ENCODE measurements at regions not wholly inside any gene's neighbourhood (a gene's known extent, or its start where the extent isn't known, plus 50 kb on each side); places are given as distances from the start of the nearest gene placed in this dataset.

- Mint-ChIP-seq H3K4me1 (peaks cover 9% of the 10 kb centered on the region), H3K27ac (no peak overlapping the region), H3K27me3 (ENCODE audit: insufficient read depth, low read depth, poor library complexity) (peaks cover 5% of the 10 kb centered on the region), H3K9me3 (peaks cover 14% of the 10 kb centered on the region; the same call in 2 of the 3 replicates), H3K4me3 (no peak overlapping the region), H3K36me3 (ENCODE audit: low read depth) (peaks cover 13% of the 10 kb centered on the region)
- no peaks in the 10 kb centered on the region for H3K9me2 ChIP-seq (ENCODE audit: insufficient read depth)
- no peaks in the 10 kb centered on the region for H3K79me2 ChIP-seq (replicated peaks; ENCODE audit: insufficient read depth)
- no peak overlapping the region for H2AFZ ChIP-seq
- H4K20me1 ChIP-seq (replicated peaks; ENCODE audit: insufficient read depth), result no peaks in the 10 kb centered on the region
- H3K4me1 ChIP-seq (ENCODE audit: insufficient read depth), result peaks cover 9% of the 10 kb centered on the region; the same call in 1 of the 2 replicates
- no peaks in the 10 kb centered on the region for H3F3A ChIP-seq (replicated peaks; ENCODE audit: low read depth)
- TF ChIP-seq EZH2phosphoT487 (IDR thresholded peaks at IDR 0.05; ENCODE audit: unreplicated experiment), result no peak
- TF ChIP-seq, protein P1, sequence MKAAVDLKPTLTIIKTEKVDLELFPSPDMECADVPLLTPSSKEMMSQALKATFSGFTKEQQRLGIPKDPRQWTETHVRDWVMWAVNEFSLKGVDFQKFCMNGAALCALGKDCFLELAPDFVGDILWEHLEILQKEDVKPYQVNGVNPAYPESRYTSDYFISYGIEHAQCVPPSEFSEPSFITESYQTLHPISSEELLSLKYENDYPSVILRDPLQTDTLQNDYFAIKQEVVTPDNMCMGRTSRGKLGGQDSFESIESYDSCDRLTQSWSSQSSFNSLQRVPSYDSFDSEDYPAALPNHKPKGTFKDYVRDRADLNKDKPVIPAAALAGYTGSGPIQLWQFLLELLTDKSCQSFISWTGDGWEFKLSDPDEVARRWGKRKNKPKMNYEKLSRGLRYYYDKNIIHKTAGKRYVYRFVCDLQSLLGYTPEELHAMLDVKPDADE (IDR thresholded peaks at IDR 0.05), result no peak
- no peak for TF ChIP-seq CREB1 (CRISPR knock-in tag; IDR thresholded peaks at IDR 0.05; ENCODE audit: low read depth)
- TF ChIP-seq, protein P2, sequence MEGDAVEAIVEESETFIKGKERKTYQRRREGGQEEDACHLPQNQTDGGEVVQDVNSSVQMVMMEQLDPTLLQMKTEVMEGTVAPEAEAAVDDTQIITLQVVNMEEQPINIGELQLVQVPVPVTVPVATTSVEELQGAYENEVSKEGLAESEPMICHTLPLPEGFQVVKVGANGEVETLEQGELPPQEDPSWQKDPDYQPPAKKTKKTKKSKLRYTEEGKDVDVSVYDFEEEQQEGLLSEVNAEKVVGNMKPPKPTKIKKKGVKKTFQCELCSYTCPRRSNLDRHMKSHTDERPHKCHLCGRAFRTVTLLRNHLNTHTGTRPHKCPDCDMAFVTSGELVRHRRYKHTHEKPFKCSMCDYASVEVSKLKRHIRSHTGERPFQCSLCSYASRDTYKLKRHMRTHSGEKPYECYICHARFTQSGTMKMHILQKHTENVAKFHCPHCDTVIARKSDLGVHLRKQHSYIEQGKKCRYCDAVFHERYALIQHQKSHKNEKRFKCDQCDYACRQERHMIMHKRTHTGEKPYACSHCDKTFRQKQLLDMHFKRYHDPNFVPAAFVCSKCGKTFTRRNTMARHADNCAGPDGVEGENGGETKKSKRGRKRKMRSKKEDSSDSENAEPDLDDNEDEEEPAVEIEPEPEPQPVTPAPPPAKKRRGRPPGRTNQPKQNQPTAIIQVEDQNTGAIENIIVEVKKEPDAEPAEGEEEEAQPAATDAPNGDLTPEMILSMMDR (conservative IDR thresholded peaks at IDR 0.05; ENCODE audit: low read depth in 2 of 2), result no peak
- TF ChIP-seq JUNB (IDR thresholded peaks at IDR 0.05; ENCODE audit: unreplicated experiment), result no peak
- no peaks in the 10 kb centered on the region for H3K27me3 ChIP-seq (ENCODE audit: insufficient read depth)
- ATAC-seq (no peak), DNase-seq (ENCODE audit: low spot score) (no peak)
- H3K36me3 ChIP-seq (ENCODE audit: insufficient read depth), result no peaks in the 10 kb centered on the region
- H3K27ac ChIP-seq (ENCODE audit: low read depth), result no peak overlapping the region
- H3K4me3 ChIP-seq, result no peak overlapping the region
- no peak overlapping the region for H3K4me2 ChIP-seq
These were observed 78.7 kb upstream of the SLC25A26 start for GRCh38 chr3:66142079-66142478.

- Histone ChIP-seq H3K79me2 (replicated peaks; ENCODE audit: insufficient read depth) (no peaks in the 10 kb centered on the region), H3K27ac (ENCODE audit: low read depth) (no peak overlapping the region), H3K4me1 (ENCODE audit: insufficient read depth) (peaks cover 18% of the 10 kb centered on the region), H2AFZ (no peak overlapping the region), H4K20me1 (replicated peaks; ENCODE audit: insufficient read depth) (no peaks in the 10 kb centered on the region), H3K4me2 (no peak overlapping the region), H3K9me2 (ENCODE audit: insufficient read depth) (no peaks in the 10 kb centered on the region), H3F3A (replicated peaks; ENCODE audit: low read depth) (no peaks in the 10 kb centered on the region), H3K27me3 (ENCODE audit: insufficient read depth) (no peaks in the 10 kb centered on the region), H3K4me3 (no peak overlapping the region), H3K36me3 (ENCODE audit: insufficient read depth) (no peaks in the 10 kb centered on the region)
- DNase-seq (ENCODE audit: low spot score) (no peak), ATAC-seq (no peak)
- peaks cover 14% of the 10 kb centered on the region; the same call in 2 of the 3 replicates for H3K9me3 Mint-ChIP-seq
- H3K27me3 Mint-ChIP-seq (ENCODE audit: insufficient read depth, low read depth, poor library complexity), result peaks cover 5% of the 10 kb centered on the region
- H3K4me3 Mint-ChIP-seq, result no peak overlapping the region
- no peak overlapping the region for H3K27ac Mint-ChIP-seq
- H3K4me1 Mint-ChIP-seq, result peaks cover 16% of the 10 kb centered on the region
- H3K36me3 Mint-ChIP-seq (ENCODE audit: low read depth), result peaks cover 13% of the 10 kb centered on the region
- TF ChIP-seq ZNF114 (CRISPR knock-in tag; IDR thresholded peaks at IDR 0.05), result no peak
- TF ChIP-seq, protein P2 (conservative IDR thresholded peaks at IDR 0.05; ENCODE audit: low read depth in 2 of 2), result no peak
- TF ChIP-seq STAT1 (IDR thresholded peaks at IDR 0.05; ENCODE audit: unreplicated experiment), result no peak
- no peak for TF ChIP-seq CREB1 (CRISPR knock-in tag; IDR thresholded peaks at IDR 0.05; ENCODE audit: low read depth)
- no peak for TF ChIP-seq EZH2phosphoT487 (IDR thresholded peaks at IDR 0.05; ENCODE audit: unreplicated experiment)
- TF ChIP-seq, protein P1 (IDR thresholded peaks at IDR 0.05), result no peak
- no peak for TF ChIP-seq NANOG (IDR thresholded peaks at IDR 0.05; ENCODE audit: borderline replicate concordance)
- TF ChIP-seq JUNB (IDR thresholded peaks at IDR 0.05; ENCODE audit: unreplicated experiment), result no peak
- no peak for TF ChIP-seq ZNF331 (CRISPR knock-in tag; IDR thresholded peaks at IDR 0.05; ENCODE audit: low read depth)
- no peak for TF ChIP-seq EZH2 (IDR thresholded peaks at IDR 0.05; ENCODE audit: low read depth, unreplicated experiment)
- TF ChIP-seq POLR2AphosphoS5 (IDR thresholded peaks at IDR 0.05; ENCODE audit: low read depth), result no peak
- TF ChIP-seq, protein P3, sequence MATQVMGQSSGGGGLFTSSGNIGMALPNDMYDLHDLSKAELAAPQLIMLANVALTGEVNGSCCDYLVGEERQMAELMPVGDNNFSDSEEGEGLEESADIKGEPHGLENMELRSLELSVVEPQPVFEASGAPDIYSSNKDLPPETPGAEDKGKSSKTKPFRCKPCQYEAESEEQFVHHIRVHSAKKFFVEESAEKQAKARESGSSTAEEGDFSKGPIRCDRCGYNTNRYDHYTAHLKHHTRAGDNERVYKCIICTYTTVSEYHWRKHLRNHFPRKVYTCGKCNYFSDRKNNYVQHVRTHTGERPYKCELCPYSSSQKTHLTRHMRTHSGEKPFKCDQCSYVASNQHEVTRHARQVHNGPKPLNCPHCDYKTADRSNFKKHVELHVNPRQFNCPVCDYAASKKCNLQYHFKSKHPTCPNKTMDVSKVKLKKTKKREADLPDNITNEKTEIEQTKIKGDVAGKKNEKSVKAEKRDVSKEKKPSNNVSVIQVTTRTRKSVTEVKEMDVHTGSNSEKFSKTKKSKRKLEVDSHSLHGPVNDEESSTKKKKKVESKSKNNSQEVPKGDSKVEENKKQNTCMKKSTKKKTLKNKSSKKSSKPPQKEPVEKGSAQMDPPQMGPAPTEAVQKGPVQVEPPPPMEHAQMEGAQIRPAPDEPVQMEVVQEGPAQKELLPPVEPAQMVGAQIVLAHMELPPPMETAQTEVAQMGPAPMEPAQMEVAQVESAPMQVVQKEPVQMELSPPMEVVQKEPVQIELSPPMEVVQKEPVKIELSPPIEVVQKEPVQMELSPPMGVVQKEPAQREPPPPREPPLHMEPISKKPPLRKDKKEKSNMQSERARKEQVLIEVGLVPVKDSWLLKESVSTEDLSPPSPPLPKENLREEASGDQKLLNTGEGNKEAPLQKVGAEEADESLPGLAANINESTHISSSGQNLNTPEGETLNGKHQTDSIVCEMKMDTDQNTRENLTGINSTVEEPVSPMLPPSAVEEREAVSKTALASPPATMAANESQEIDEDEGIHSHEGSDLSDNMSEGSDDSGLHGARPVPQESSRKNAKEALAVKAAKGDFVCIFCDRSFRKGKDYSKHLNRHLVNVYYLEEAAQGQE (IDR thresholded peaks at IDR 0.05; ENCODE audit: unreplicated experiment), result no peak
These were observed 79.9 kb upstream of the SLC25A26 start for GRCh38 chr3:66140743-66141372.

All from GM23338 (cell line).